ENCODE measurements at regions not wholly inside any gene's neighbourhood (a gene's known extent, or its start where the extent isn't known, plus 50 kb on each side); places are given as distances from the start of the nearest gene placed in this dataset.

- no peak for TF ChIP-seq CTCF (IDR thresholded peaks at IDR 0.05; ENCODE audit: insufficient read depth, low read depth, low read length)
- no peak for TF ChIP-seq EZH2 (IDR thresholded peaks at IDR 0.05; ENCODE audit: insufficient read depth, low read length)
Observed at GRCh38 chr1:221910222-221910621, 168.3 kb upstream of the DUSP10 start.
